Smooth muscle cell of the brain vasculature (primary cell): ENCODE measurements at regions not wholly inside any gene's neighbourhood (a gene's known extent, or its start where the extent isn't known, plus 50 kb on each side); places are given as distances from the start of the nearest gene placed in this dataset.
"Not testable (repeated sequence)": the region's sequence is repeated elsewhere in the genome, so short reads cannot be mapped to it uniquely, and the experiment has no call there.

ENCODE experiments used
- DNase-seq: peaks from one replicate; pipeline ENCODE4 v3.0.0-alpha.2; 2012; ENCODE audit warnings: low read depth, low spot score

DNA sequence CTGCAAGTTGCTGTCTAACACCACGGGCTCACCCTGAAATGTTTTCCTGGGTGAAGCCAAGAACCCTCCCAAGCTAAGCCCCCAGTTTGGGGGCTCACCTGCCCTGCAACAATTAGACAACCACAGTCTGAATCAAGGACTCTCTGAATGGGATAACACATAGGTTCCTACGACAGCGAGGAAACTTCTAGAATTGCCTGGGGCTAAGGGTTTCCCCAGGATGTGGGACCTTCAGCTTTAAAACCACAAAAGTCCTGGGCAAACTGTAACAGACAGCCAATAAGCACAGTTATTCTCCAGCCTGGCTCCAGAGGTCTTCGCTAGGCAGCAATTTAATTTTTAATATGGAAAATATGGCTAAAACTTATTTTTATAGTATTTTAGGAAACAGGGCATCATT lies 162.6 kb downstream of the PRKX start:
- no peak for DNase-seq

DNA sequence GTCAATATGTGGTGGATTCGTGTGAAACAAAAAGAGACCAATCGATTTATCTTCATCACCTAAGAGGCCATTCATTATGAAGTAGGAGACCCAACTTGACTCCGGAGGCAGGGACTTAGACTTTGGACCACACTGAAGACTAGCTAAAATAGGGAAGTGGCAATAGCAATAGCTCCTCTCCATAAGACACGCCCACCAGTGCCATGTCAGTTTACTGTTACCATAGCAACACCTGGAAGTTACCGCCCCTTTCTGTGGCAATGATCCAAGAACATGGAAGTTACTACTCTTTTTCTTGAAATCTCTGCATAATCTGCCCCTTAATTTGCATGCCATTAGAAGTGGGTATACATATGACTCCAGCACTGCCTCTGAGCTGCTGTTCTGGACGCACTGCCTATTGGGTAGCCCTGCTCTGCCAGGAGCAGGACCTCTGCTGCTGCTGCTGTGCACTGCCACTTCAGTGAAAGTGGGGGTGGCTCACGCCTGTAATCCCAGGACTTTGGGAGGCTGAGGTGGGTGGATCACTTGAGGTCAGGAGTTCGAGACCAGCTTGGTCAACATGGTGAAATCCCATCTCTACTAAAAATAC lies 163.2 kb downstream of the PRKX start:
- no peak for DNase-seq

DNA sequence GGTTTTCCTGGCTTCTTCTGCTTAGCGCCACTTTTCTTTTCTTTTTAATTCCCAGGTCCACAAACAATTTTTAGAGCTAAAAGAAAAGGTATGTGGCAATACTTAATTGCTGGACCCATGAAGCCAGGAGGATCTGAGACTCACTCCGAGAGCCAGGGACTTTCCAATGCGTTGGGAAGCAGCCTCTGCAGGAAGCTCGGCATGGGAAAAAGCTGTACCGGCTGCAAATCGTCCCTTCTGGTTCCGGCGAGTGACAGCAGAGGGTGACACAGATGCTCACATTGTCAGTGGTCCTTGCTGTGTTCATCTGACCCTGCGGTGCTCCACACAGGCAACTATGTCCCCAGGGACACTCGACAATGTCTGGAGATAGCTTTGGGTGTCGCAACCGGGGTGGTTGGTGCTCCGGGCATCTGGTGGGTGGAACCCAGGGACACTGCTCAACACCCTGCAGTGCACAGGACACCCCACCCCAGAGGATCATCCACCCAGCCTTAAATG lies 164.0 kb downstream of the PRKX start:
- no peak for DNase-seq

DNA sequence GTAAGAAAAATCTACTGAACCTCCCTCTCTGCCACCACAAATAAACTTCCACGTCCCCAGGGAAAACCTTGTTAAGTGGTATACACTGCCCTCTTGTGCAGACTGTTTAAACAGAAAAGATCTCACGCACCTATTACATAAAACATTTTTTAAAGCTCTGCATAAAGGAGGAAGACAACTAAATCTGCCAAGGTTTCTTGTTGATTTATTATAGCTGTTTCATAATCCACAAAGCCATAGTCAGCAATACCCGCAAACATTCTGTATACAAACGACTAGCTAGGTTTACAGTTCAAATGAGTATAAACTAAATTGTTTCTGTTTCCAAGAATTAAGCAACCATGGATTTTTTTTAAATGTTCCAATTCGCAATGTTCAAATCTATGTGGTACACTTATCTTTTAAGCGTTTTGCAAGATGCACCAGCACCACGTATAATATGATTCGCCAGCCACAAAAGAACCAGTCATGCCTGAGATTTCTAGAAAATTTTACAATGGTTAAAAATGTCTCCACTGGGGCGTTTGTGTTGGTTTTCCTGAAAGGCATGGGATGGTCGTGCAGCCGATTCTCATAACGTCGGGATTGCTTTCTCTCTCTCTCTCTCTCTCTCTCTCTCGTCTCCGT lies 164.6 kb downstream of the PRKX start:
- peak; percentile 58 for DNase-seq

DNA sequence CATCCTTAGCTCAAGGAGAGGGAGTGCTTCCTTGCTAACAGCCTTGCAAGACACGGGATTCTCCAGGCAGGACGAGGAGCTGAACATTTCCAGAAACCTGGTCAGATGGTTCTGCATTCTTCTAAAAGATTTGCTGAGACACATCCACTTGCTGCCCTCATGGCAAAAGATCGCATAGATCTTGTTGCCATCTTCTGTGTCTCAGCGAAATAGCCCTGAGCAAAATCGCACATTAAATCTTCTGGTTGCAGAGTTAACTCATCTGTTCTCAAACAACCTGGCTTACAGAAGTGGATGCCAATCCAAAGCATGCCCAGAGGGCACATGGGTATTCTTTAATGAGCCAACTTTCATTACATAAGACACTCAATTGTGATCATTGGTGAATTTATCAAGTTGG lies 167.5 kb downstream of the PRKX start:
- no peak for DNase-seq

DNA sequence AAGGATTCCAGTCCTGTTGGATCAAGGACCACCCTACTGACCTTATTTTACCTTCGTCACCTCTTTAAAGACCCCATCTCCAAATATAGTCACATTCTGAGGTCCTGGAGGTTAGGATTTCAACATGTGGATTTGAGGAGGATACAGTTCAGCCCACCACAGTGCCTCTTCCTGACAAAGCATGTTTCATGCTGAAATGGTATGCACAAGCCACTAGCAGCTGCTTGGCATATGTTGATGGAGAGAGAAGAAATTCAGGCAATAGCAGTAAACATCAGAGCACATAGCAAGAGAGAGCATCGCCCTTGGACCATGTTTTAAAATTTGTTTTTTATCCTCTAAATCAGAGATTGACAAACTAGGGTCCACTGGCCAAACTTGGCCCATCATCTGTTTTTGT lies 172.1 kb downstream of the PRKX start:
- DNase-seq: no peak

DNA sequence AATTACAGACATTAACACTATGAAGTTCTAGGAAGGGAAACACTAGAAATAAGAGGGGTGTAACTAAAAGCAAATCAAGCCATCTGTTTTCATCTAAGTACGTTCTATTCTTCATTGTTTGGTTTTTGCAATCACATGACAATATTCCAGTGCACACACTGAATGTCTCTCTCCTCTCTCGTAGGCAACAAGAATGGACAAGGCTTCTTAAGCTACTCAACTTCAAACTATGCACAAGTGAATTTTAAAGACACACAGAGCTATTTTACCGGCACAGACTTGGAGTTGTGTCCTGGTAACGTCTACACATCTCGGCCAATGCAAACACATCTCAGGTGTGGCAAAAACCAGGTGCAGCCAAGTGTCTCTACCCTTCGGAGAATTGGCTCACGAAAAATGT lies 173.3 kb downstream of the PRKX start:
- no peak for DNase-seq

DNA sequence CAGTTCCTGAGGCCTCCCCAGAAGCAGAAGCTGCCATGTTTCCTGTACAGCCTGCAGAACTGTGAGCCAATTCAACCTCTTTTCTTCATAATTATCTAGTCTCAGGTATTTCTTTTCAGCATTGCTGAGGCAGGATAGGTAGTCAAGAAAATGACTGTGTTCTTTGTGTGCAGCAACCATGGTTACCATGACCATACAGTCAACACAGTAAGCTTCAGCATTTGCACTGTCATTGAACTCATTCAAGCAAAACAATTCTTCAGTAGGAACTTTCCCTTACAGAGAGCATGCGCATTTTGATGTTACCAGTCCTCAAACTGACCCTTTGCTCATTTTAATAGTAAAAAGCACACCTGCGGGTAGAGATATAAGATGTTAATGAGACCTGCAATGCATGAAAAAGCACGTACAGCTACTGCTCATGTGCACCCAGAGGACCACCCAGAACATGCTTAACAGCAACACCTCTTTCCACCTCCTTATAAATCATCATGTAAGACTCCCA lies 180.8 kb downstream of the PRKX start:
- DNase-seq: no peak

DNA sequence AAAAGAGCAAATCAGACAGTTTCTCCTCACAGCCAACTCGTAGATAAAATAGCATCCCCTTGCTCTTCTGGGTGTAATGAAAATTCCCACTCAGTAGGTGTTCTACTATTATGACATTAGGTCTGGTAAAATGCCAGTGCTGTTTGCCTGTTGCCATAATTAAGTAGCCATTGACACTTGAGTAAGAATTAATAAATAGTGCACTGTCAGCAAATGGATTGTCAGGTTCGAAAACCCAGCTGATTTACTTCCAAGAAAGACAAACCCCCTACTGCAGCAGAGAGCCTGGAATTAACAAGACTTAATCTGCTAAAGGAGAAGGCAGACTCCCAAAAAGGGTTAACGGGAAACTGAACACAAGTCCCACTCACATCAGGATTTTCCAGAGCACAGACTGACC lies 182.0 kb downstream of the PRKX start:
- DNase-seq: not testable (repeated sequence)

DNA sequence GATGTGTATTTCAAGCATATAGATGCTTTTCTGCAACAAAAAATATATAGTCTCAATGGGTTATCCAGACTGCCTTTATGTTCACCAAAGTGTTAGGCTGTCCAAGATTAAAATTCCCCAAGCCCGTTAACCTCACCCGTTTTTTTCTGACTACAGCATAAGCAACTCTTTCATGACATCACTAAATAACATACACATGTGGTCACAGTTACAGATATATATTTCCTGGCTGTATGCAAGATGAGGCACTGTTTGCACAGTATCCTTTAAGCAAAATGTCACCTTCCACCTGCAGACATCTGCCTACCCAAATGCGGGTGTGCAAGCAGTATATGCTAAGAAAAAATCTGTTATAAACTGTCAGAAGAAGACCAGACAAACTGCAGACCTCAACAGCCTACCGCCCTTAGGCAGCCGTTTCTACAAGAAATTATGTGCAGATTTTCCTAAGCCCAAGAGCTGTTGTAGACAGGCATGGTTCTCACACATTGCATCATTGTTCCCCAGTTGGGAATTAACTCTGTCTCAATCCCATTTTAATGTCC lies 183.1 kb upstream of the MXRA5 start:
- no peak for DNase-seq

DNA sequence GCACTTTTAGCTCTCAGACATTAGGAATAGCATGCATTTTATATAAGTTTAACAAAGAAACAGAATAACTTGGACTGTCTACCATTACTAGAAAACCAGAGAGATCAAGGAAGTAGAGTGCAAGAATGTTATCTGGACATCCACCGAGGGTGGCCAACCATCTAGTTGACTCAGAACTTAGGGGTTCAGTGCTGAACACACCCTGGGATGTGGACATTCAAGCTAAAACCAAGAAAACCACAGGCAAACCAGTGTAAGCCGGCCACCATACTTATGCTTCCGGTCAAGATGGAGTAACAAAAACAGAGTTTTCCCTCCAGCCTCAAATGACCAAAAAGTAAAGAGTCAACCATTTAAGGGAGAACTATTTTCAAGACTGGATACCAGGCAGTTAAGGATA lies 181.4 kb upstream of the MXRA5 start:
- no peak for DNase-seq

DNA sequence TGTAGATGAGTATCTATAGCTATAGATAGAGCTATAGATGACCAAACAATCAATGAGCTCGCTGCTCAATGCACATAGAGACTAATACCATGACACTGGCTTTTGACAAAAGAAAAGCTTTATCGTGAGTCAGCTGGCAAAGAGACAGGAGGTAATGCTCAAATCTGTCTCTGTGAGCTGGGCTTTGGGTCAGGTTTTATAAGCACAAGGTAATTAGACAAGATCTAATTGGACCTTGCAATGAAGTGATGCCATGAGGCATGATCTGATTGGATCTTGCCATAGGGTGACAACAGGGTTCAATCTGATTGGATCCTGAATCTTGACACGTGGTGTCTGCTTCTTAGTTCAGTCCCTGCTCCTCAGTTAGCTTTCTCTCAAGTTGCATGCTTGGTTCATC lies 180.7 kb upstream of the MXRA5 start:
- no peak for DNase-seq

DNA sequence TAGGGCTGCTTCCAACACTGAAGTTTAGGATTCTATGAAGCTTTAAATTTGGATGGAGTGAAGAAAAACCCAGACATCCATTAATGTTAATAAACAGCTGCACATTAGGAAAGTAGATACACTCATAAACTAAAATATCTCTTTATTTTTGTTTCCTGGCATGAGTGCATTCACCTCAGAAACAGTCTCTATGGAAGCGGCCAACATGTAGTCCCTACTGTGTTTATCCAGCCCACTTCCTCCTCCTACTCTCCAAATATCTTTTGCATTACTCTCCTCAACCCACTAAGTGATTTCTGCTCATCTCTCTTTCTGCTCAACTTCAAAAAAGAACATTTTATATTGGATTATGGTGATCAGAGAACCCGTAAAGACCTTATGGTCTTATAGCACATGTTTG lies 180.3 kb upstream of the MXRA5 start:
- DNase-seq: no peak

DNA sequence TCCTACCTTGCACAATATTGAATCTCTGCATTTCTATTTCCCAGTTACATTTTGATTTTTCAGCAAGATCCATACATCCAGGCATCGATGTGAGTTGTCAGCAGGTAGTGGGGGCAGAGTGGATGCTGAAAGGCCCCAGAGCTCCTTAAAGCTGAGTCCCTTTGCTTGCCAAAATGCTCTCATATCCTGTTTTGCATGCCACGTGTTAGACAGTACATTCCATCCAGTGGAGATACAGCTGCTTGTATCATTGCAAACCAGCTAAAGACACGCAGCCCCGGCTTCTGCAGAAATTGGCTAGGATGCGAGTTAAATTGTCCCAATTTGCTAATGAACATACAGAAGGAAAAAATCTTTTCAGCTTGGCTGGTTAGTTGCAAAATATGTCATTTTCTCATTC lies 179.6 kb upstream of the MXRA5 start:
- no peak for DNase-seq

DNA sequence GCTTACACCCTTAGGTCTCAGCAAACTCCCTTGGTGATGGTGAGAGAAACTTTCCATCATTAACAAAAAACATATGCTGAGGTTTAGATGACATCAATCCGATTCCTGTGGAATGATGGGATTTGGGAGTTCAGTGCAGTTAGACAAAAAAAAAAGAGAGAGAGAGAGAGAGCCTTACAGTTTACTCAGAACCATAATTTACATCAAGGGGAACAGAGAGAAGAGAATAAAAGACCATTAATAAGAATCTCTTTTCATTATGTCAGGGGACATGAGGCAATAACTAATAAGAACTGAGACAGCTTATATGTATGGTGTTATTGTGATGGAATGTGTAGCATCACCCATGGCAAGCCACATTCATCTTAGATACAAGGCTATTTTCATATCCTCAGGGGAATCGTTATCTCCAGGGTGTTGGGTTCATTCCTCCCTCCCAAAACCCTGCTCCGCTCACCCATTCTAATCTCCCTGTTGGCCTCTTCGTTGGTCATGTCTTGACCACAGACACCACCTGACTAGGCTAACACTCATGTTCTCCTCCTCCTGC lies 175.7 kb upstream of the MXRA5 start:
- no peak for DNase-seq

DNA sequence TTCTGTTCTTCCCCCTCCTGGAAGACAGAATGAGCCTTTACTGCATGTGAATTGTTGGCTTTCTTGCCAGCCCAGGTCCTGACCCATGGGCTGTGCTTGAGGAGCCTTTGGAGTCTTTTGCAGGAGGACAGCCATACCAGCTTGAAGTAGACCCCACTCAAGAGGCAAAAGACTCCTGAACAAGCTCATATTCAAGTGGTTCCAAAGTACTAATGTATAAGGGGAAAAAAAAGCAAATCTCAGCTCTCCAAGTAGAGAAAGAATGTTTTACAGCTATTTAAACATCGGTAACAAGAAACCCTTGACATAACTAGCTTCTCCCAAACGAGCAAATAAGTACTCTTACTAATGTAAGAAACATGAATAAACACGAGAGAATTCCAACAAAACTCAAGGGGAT lies 174.9 kb upstream of the MXRA5 start:
- no peak for DNase-seq

DNA sequence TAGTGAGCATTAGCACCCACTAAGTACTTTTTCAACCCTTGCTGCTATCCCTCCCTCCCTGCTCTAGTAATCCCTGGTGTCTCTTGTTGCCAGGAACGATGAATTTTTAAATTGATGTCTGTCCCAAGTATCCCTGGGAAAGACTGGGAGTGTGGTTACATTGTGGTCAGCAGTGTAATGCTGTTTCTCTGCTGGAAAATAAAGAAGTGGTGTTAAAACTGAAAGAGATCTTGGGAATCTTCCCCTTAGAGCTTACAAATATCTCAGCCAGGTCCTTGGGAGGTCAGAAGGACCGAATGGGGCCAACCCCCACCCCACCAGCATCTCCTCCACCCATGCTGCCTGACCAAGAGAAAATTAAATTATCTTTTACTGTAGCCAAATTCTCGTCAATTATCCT lies 174.5 kb upstream of the MXRA5 start:
- no peak for DNase-seq

DNA sequence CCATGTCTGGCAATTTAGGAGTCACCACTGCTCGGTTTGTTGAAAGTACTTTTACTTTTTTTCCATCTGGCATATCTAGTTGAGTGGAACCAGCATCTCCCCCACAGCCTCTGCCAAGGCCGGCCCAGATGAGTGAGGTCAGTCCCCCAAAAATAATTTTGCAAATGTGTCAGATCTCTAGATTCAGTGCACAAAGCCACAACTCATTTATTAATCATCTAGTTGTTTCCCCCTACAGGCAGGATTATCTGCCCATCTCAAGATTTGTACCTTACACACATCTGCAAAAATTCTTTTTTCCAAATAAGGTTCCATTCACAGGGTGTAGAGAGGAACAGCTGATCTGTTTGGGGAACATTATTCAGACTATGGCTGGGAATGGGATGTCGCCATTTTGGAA lies 174.0 kb upstream of the MXRA5 start:
- no peak for DNase-seq

DNA sequence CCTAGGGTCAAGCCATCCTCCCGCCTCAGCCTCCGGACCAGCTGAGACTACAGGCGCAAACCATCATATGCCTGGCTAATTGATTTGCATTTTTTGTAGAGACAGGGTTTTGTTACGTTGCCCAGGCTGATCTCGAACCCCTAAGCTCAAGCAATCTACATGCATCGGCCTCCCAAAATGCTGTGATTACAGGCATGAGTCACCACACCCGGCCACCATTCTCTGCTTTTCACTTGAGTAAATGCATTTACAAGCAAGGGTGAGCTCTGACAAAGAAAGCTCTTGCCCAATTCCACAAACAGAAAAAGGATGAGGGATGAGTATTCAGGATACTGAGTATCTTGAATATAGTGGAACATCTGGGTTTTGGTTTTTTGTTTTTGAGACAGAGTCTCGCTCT lies 172.9 kb upstream of the MXRA5 start:
- DNase-seq: not testable (repeated sequence)

DNA sequence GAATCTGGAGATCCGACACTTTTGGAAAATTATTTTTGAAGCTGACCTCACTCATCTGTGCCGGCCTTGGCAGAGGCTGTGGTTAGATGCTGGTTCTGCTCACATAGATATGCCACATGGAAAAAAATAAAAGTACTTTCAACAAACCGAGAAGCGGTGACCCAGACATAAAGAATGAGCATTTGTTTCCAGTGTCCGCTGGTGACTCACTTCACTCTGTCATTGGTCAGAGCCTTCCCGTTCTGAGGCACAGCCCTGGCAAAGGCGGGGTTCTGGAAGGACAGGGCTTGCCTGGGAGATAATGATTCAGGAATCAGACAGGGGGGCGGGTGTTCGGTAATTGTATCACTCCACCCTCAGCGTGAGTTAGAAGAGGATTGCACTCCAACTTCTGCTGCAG lies 172.4 kb upstream of the MXRA5 start:
- DNase-seq: peak; percentile 49

DNA sequence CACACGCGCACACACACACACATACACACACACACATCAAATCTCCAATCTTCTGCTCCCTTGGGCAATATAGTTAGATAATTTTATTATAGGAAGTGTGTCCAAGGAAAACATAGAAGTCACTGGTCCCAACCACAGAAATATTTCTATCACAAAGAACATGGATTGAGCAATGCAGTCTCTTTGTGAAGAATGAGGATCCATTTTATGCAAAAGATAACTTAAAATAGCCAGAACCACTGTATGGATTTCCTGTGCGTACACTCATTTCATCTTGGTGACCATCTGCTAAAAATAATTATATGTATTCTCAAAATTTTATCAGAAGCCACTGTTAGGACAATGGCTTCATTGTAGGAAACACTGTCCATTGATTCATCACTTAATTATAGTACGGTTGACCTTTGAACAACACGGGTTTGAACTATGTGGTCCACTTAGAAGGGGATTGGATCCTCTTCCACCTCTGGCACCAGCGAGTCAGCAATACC lies 169.6 kb upstream of the MXRA5 start:
- DNase-seq: no peak

DNA sequence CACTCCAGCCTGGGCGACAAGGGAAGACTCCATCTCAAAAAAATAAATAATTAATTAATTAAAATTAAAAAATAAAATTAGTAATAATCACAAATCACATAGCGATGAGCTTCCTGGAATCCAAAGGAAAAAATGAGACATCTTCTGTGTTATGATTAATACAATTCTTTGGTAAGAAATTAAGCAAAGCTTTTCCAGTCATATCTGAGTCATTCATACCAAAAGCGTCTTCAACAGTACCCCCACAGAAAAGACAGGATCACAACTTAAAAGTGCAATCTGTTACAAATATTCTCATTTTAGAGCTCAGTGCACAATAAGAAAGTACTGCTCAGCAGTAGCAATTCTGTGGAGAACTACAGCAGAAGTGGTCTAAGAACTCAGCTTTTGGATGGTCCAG lies 168.5 kb upstream of the MXRA5 start:
- no peak for DNase-seq

DNA sequence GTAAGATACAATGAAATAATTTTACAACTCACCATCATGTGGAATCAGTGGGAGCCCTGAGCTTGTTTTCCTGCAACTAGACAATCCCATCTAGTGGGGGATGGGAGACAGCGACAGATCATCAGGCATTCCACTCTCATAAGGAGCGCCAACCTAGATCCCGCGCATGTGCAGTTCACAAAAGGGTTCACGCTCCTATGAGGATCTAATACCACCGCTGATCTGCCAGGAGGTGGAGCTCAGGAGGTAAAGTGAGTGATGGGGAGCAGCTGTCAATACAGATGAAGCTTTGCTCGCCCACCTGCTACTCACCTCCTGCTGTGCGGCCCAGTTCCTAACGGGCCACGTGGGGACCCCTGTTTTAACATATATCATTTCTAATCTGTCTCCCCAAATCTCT lies 165.7 kb upstream of the MXRA5 start:
- not testable (repeated sequence) for DNase-seq
